ENCODE measurements at regions not wholly inside any gene's neighbourhood (a gene's known extent, or its start where the extent isn't known, plus 50 kb on each side); places are given as distances from the start of the nearest gene placed in this dataset.

- RAD21 ChIA-PET (ENCODE audit: low non-redundant PET in 1 of 2, low total read pairs in 2 of 2, uncharacterized antibody in 2 of 2, unreplicated experiment in 2 of 2) = no interaction called here
- Histone ChIP-seq H3K4me1 (ENCODE audit: control insufficient read depth in 1 of 2, insufficient read depth in 2 of 2, low read length in 2 of 2) (peaks cover 8 to 36% of the 10 kb centered on the region in 2 experiments; a peak in 3 of 4 replicates), H3K27me3 (ENCODE audit: insufficient read depth, low read length) (no peaks in the 10 kb centered on the region), H3K27ac (ENCODE audit: low read depth, low read length) (no peak overlapping the region), H3K9me3 (ENCODE audit: control insufficient read depth in 1 of 2, insufficient read depth in 1 of 2, low read depth in 1 of 2, low read length in 2 of 2) (no peaks in the 10 kb centered on the region), H3K9ac (ENCODE audit: low read length) (no peak overlapping the region), H3K36me3 (ENCODE audit: control insufficient read depth in 1 of 2, insufficient read depth in 2 of 2, low read length in 2 of 2) (no peaks in the 10 kb centered on the region), H3K4me3 (replicated peaks in 1 of 2; ENCODE audit: low read depth in 1 of 2, low read length in 2 of 2) (no peak overlapping the region), H3K4me2 (ENCODE audit: low read length) (no peak overlapping the region), H3K79me2 (ENCODE audit: insufficient read depth, low read length) (no peaks in the 10 kb centered on the region), H4K20me1 (ENCODE audit: insufficient read depth) (no peaks in the 10 kb centered on the region), H2AFZ (ENCODE audit: low read depth, low read length, poor library complexity, severe bottlenecking) (no peak overlapping the region), H3K9me2 (ENCODE audit: insufficient read depth) (no peaks in the 10 kb centered on the region)
- no peak for DNase-seq (ENCODE audit: low read depth, low spot score)
- intact Hi-C loops (cut with micrococcal nuclease) = loop anchor here (2.0 to 5.0 kb wide), 4 partner anchors 676 to 1321 kb away; no protein-coding TSS in a partner anchor
- CTCF ChIA-PET = no interaction called here
- POLR2A ChIA-PET = no interaction called here
- TF ChIP-seq EZH2phosphoT487 (IDR thresholded peaks at IDR 0.05; ENCODE audit: borderline replicate concordance) (no peak), TCF7L2 (IDR thresholded peaks at IDR 0.05; ENCODE audit: borderline replicate concordance, extremely low read depth, insufficient read depth, insufficient read length) (no peak), POLR2A (IDR thresholded peaks at IDR 0.05; ENCODE audit: borderline replicate concordance, extremely low read depth, insufficient read depth, insufficient read length) (no peak), POLR2AphosphoS5 (IDR thresholded peaks at IDR 0.05; ENCODE audit: low read depth, low read length) (no peak), JUND (IDR thresholded peaks at IDR 0.05) (no peak), SP1 (IDR thresholded peaks at IDR 0.05; ENCODE audit: low read depth) (no peak), CBX3 (IDR thresholded peaks at IDR 0.05; ENCODE audit: low read depth) (no peak), ZNF274 (IDR thresholded peaks at IDR 0.05; ENCODE audit: low read depth, low read length) (no peak), FOSL1 (IDR thresholded peaks at IDR 0.05; ENCODE audit: low read depth) (no peak), MAX (IDR thresholded peaks at IDR 0.05) (no peak)
- TF ChIP-seq, protein P1, sequence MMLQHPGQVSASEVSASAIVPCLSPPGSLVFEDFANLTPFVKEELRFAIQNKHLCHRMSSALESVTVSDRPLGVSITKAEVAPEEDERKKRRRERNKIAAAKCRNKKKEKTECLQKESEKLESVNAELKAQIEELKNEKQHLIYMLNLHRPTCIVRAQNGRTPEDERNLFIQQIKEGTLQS (IDR thresholded peaks at IDR 0.05) = no peak
- no TSS peak for BruUV-seq (replicated peaks)
- ATAC-seq = no peak
These were observed 55.8 kb upstream of the PRDX6 start for GRCh38 chr1:173421286-173421685.

GRCh38 chr1:173421789-173422188 is 55.3 kb upstream of the PRDX6 start:
- Histone ChIP-seq H2AFZ (ENCODE audit: low read depth, low read length, poor library complexity, severe bottlenecking) (no peak overlapping the region), H4K20me1 (ENCODE audit: insufficient read depth) (no peaks in the 10 kb centered on the region), H3K9ac (ENCODE audit: low read length) (no peak overlapping the region), H3K9me2 (ENCODE audit: insufficient read depth) (no peaks in the 10 kb centered on the region), H3K79me2 (ENCODE audit: insufficient read depth, low read length) (no peaks in the 10 kb centered on the region), H3K9me3 (ENCODE audit: control insufficient read depth in 1 of 2, insufficient read depth in 1 of 2, low read depth in 1 of 2, low read length in 2 of 2) (no peaks in the 10 kb centered on the region), H3K36me3 (ENCODE audit: control insufficient read depth in 1 of 2, insufficient read depth in 2 of 2, low read length in 2 of 2) (no peaks in the 10 kb centered on the region), H3K27ac (ENCODE audit: low read depth, low read length) (no peak overlapping the region), H3K27me3 (ENCODE audit: insufficient read depth, low read length) (no peaks in the 10 kb centered on the region), H3K4me3 (replicated peaks in 1 of 2; ENCODE audit: low read depth in 1 of 2, low read length in 2 of 2) (no peak overlapping the region), H3K4me2 (ENCODE audit: low read length) (no peak overlapping the region), H3K4me1 (ENCODE audit: control insufficient read depth in 1 of 2, insufficient read depth in 2 of 2, low read length in 2 of 2) (peaks cover 8 to 41% of the 10 kb centered on the region in 2 experiments; a peak in 3 of 4 replicates)
- intact Hi-C loops (cut with micrococcal nuclease) = loop anchor here (2.0 to 5.0 kb wide), 4 partner anchors 677 to 1321 kb away; no protein-coding TSS in a partner anchor
- RAD21 ChIA-PET (ENCODE audit: low non-redundant PET in 1 of 2, low total read pairs in 2 of 2, uncharacterized antibody in 2 of 2, unreplicated experiment in 2 of 2) = no interaction called here
- TF ChIP-seq, protein P1 (IDR thresholded peaks at IDR 0.05) = no peak
- no peak for TF ChIP-seq SRF (IDR thresholded peaks at IDR 0.05; ENCODE audit: low read depth)
- no peak for TF ChIP-seq FOSL1 (IDR thresholded peaks at IDR 0.05; ENCODE audit: low read depth)
- TF ChIP-seq ELF1 (IDR thresholded peaks at IDR 0.05; ENCODE audit: borderline replicate concordance, low read depth) = no peak
- TF ChIP-seq, protein P2, sequence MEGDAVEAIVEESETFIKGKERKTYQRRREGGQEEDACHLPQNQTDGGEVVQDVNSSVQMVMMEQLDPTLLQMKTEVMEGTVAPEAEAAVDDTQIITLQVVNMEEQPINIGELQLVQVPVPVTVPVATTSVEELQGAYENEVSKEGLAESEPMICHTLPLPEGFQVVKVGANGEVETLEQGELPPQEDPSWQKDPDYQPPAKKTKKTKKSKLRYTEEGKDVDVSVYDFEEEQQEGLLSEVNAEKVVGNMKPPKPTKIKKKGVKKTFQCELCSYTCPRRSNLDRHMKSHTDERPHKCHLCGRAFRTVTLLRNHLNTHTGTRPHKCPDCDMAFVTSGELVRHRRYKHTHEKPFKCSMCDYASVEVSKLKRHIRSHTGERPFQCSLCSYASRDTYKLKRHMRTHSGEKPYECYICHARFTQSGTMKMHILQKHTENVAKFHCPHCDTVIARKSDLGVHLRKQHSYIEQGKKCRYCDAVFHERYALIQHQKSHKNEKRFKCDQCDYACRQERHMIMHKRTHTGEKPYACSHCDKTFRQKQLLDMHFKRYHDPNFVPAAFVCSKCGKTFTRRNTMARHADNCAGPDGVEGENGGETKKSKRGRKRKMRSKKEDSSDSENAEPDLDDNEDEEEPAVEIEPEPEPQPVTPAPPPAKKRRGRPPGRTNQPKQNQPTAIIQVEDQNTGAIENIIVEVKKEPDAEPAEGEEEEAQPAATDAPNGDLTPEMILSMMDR (IDR thresholded peaks at IDR 0.05 in 2 of 3, conservative IDR thresholded peaks at IDR 0.05 in 1 of 3; ENCODE audit: borderline replicate concordance in 1 of 3, insufficient read depth in 1 of 3, low read depth in 2 of 3, low read length in 2 of 3) = no peak
- no peak for TF ChIP-seq SIN3A (IDR thresholded peaks at IDR 0.05; ENCODE audit: low read depth)
- no peak for TF ChIP-seq POLR2AphosphoS5 (IDR thresholded peaks at IDR 0.05; ENCODE audit: low read depth, low read length)
- no TSS peak for BruUV-seq (replicated peaks)
- DNase-seq (ENCODE audit: low read depth, low spot score) = no peak
- no peak for ATAC-seq
- POLR2A ChIA-PET = no interaction called here
- CTCF ChIA-PET = no interaction called here
